NCI-H526 (cell line): ENCODE measurements at regions not wholly inside any gene's neighbourhood (a gene's known extent, or its start where the extent isn't known, plus 50 kb on each side); places are given as distances from the start of the nearest gene placed in this dataset.
A peak's percentile ranks its signal among the peaks of the same experiment; 100 is the strongest.
"Not testable (repeated sequence)": the region's sequence is repeated elsewhere in the genome, so short reads cannot be mapped to it uniquely, and the experiment has no call there.

Experiments
- DNase-seq, 2 experiments: peaks; one replicate each; lab custom pipeline; 2025; lab: John Stamatoyannopoulos, UW

DNA sequence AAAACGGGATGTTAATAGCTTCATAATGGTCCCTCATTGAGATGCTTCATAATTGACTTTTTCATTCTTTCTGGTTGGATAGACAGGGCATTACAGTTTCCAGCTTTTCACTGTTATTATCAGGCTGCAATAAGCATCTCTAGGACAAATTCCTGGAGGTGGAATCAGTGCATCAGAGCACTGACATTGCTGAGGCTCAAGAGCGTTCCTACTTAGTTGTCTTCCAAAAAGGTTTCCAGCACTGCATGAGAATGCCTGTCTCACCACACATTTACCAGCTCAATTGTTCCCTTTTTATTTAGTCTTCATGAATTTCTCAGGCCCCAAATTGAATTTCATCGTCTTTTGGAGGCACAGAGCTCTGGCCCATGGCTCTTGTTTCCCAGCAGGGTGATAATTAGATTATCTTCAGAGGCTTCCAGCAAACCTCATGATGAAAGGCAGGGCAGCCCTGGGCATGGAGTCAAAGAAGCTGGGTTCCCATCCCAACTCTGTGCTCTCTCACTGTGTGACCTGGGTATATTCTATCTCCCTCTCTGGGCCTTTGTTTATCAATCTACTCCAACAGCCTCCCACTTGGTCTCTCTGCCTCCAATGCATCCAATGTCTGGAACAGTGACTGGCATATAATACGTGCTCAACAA lies 451.4 kb downstream of the PTPRU start:
- DNase-seq, result no peak

DNA sequence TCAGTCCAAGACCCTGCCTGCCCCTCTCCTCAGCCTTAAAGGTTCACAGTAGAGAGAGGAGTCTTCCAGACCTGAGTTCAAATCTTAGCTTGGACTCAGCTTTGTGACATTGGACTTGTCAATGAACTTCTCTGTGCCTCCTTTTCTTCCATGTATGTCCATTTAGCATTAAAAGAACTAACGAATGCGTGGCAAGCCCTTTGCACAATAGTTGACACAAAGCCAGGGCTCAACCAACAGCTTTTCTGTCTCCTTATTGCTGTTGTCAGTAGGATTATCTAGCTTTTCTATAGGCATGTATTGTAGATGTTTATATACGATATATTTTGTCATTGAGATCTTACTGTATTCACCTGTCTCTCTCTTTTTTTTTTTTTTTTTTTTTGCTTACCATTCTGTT lies 450.8 kb downstream of the PTPRU start:
- no peak for DNase-seq

GRCh38 chr1:29686012-29686930 lies 449.9 kb downstream of the PTPRU start:
- DNase-seq, result no peak

GRCh38 chr1:29685387-29685786 lies 449.1 kb downstream of the PTPRU start:
- DNase-seq, result no peak

GRCh38 chr1:29684141-29684540 lies 447.8 kb downstream of the PTPRU start:
- DNase-seq, result no peak

DNA sequence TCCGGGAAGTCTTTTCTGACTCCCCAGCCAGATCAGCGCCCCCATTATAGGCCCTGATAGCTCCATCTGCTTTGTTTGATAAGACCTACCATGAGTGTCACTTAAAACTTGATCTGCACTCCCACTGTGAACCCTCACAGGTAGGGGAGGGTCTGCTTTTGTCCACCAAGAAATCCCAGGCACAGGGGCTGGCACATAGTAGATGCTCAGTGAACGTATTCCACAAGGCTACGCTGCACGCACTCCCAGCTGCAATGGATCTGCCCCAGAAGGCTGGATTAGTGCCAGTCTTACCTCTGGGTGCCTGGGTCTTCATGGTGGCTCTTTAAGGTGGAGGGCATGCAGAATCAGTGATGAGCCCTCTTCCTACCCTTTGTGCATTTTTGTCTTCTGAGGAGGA lies 447.1 kb downstream of the PTPRU start:
- DNase-seq, result no peak

- peak; percentile 88 for DNase-seq
Measured at GRCh38 chr1:29682919-29683295, 446.6 kb downstream of the PTPRU start.

DNA sequence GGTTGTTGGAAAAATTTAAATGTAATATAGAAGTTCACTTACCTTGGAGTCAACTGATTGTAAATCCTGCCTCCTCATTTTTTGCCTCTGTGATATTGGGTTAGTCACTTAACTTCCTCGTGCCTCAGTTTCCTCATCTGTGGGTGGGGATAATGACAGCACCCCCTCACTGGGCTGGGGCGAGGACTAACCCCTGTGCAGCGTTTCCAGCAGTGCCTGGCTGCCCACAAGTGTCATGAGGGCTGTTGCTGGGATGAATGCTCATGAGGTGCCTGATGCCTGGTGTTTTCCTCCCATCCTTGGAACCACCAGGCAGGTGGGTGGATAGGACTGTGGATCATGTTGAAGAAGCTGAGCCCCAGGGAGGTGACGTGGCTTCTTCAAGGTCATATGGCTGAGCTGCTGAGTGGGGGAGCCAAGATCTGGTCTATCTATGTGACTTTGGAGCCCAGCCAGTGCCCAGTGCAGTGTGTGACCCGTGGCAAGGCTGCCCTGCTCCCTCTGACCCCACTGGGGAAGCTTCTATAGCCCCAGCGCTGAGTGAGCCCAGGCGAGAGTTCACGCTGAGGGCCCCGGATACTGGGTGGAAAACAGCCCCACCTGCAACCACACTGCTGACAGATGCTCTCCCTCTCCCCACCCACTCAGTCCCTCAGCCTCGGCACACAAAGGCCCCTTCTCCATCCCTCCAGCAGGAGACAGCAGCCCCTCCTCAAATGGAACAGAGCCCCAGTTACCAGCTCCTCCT lies 446.0 kb downstream of the PTPRU start:
- peak in 1 of 2 experiments; percentile 60 for DNase-seq

DNA sequence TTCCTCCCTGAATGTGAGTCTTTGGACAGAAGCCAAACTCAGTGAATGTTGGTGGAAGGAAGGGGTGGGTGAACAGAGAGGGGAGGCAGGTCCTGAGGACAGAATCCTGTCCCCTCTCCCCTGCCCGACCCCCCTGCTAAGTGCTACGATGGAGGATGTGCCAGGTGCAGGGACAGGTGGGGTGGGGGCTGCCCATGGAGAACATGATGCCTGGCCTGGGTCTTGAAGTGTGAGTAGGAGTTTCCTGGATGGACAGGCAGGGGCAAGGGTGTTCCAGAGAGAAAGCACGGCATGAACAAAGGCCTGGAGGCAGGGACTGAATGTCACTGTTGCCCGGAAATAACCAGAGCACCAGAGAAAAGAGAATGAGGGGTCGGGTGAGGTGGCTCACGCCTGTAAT lies 445.1 kb downstream of the PTPRU start:
- not testable (repeated sequence) for DNase-seq

DNA sequence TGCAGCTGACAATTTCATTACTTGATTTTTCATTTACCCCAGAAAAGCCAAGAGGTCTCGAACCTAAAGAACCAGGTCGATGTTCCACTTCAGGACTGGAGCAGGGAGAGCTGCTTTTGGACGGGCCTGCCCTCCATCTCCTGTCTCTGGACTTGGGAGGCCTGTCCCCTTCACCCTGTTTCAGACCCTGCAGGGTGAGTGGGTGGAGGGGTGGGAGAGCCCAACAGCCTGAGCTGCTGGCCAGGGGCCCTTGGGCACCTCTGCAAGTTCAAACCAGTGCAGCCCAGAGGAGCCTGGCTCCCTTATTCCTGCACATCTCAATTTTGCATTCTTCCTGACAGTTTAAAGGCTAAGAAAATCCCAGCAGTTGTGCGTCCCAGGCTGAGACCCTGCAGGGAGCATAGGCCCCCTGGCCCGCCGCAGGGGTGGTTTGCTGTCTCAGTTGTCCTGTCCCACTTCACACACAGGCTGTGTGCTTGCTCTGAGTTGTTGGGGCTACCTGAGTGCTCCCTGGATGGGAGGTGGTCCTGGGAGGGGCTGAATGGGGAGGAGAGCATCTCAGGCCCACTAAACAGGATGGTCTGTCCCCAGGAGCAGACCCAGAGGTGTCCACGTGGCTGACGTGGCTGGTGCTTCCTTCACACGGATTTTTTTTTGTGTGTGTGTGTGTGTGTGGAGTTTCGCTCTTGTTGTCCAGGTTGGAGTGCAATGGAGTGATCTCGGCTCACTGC lies 443.7 kb downstream of the PTPRU start:
- DNase-seq, result no peak

DNA sequence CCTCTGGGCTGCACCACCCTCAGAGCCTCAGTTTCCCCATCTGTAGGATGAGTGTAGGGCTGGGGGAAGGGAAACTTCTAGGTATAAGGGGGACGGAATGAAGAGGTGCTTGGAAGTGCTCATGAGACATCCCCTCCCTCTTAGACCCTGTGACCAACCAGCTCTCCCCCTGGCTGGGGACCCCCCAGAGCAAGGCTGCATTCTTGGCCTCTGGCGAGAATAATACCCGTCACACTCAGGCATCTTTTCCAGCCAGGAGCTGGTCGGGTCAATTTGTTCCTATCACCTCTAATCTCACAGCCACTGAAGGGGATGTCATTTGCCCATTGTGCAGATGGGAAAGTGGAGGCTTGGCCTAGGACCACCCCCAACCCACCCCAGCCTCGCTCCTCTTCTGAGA lies 443.0 kb downstream of the PTPRU start:
- no peak for DNase-seq

DNA sequence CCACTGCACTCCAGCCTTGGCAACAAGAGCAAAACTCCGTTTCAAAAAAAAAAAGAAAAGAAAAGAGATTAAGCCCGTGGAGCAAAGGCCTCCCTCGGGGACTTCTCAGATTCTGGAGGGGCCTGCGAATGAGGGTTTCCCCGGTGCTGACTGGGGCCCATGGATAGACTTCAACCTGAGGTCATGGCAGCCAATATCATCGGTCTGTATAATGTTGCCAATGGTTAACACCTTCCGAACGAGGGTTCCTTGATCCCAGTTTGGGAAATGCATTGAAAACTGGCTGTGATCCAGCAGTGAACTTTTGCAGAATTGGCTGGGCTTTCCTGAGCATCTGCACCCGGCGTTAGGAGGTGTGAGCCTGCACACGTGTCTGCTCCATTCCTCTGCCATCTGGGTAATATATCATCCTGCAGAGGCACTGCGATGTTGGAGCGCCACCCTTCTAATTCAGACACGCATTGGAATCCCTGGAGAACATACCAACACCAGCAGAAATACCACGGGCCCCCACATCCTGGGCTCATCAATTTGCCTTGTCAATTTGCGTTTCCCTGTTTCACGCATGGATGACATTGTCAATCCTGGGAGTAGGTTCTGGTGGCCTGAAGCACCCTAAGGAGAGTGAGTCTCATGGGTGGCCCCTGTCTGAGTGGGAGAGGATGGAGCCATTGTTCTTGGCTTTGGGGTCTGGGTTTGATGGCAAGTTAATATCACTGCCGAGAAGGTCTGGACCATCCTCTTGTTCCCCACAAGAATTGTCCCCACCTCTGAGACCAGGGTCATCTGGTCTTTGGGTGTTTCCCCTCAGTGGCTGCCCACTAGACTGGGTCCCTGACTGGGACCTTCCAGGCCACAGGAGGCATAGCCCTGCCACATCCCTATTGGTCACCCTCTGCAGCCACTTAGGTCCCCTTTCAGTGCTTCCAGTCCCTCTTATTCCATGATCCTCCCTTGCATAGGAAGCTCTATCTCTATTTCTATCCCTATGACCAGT lies 441.0 kb downstream of the PTPRU start:
- no peak for DNase-seq

DNA sequence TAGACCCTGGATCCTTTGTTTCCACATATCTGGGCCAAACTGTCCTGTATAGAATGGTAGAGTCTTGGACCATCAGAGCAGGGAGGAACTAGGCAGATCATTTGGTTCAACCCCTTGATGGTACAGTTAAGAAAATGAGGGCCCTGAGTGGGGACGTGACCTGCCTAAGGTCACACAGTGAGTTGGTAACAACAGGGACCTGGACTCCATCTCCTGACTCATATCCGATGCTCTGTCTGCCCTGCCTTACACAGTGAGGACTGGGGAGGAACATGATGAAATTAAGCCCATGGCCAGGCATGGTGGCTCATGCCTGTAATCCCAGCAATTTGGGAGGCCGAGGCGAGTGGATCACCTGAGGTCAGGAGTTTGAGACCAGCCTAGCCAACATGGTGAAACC lies 440.2 kb downstream of the PTPRU start:
- no peak for DNase-seq

DNA sequence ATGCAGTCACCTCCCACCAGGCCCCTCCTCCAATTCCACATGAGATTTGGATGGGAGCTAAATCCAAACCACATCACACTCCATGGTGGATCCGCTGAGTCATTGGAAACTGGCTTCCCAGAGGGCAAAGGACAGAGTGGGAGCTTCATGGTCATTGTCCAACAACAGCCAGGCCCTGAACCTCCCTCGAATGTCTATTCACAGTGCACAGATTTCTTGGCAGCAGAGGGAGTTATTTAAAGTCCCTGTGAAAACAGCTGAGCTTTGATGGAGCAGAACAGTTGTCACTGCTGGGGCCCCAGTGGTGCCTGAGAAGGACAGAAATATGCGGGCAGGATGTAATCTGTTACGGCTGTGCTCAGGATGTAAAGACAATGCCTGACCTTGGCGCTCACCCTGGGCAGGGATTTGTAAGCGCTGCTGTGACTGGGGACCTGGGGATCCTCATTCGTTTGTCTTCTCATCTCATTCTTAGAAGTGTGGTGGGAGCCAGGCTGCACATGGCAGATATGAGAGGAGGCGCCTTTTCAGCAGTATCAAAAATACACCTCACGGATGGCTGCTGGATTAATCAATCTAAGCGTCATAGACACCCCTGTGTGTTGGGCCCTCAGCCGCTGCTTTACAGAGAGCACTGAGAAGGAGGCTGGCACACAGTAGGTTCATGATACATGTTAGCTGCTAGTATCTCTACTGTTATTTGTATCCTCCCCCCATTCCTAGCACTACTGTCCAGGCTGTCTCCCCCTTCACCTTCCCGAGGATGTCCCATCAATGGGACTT lies 439.4 kb downstream of the PTPRU start:
- DNase-seq, result no peak

DNA sequence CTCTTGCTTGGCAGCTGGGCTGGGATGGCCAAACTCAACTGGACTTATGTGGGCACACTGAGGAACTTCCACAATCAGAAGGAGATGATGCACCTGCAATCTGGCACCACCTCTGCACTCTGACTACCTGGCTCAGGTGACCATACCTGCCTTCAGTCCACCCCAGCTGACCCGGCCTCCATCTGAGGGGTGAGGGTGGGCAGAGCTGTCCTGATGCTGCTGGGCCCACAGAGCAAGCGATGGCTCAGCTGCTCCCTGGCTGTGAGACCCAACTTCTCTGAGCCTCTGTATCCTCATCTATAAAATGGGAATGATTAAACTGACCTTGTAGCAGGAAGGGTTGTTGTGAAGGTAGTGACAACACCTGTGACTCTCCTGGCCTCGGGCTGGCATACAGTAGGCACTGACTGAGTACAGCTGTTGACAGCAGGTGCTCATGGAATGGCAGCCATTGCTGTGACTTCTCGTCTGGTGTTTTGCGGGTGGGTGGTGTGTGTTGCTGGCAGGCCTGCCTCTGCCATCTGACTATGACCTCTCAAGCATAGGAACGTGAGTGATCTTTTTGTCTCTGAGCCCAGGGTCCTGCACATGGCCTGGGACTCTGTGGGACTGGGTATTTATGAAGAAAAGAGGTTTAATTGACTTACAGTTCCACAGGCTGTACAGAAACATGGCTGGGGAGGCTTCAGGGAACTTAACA lies 438.5 kb downstream of the PTPRU start:
- no peak for DNase-seq

DNA sequence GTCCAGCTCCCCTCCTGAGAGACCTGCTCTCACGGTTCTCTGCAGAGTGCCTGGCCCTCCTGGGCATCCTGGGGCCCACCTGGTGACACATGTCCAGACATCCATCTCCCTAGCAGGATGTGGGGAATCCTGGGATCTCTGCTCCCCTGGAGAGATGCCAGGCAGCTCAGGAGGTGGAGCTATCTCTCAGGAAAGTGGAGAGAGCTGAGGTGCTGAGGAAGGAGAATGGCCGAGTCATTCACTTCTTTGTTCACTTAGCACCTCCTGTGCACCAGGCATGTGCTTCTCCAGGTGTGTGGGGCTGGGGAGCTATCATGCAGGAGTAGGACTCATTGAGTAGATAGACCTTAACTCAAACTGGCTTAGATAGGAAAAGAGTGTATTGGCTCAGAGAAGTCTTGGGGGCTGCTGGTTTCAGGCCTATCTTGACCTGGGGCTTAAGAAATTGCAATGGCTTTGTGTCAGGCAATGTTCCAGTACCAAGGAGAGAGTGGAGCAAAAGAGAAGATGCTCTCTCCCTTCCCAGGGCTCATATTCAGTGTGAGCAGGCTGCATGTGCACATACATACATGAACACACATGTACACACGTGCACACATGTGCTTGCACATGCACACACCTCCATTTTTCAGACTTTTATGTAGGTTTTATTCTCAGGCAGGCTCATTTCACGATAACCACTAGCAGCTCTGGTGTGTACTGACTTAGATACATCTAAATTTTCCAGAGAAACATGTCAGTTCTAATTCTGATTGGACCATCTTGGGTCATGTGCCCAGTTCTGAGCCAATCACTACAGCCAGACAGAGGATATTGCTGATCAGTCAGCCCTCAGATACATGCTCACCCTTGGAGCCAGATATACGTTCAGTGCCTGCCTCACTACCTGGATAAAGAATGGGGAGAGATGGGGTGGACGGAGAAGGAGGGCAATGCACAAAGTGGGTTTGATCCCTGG lies 437.6 kb downstream of the PTPRU start:
- DNase-seq, result no peak

DNA sequence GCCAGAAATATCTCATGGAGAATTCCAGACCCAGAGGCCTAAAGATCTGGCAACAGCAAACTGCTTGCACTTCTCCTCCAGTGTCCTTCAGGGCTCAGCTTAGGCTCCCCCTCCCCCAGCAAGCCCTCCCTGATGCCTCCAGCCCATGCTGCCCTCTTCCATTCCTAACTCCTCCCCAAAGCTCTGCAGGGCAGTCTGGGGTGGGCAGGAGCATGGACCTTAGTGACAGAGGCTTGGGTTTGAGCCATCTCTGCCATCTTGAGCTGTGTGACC lies 436.8 kb downstream of the PTPRU start:
- DNase-seq, result no peak

- DNase-seq, result no peak
Measured at GRCh38 chr1:29672416-29673227, 436.3 kb downstream of the PTPRU start.
